ENCODE measurements at regions not wholly inside any gene's neighbourhood (a gene's known extent, or its start where the extent isn't known, plus 50 kb on each side); places are given as distances from the start of the nearest gene placed in this dataset.

DNA sequence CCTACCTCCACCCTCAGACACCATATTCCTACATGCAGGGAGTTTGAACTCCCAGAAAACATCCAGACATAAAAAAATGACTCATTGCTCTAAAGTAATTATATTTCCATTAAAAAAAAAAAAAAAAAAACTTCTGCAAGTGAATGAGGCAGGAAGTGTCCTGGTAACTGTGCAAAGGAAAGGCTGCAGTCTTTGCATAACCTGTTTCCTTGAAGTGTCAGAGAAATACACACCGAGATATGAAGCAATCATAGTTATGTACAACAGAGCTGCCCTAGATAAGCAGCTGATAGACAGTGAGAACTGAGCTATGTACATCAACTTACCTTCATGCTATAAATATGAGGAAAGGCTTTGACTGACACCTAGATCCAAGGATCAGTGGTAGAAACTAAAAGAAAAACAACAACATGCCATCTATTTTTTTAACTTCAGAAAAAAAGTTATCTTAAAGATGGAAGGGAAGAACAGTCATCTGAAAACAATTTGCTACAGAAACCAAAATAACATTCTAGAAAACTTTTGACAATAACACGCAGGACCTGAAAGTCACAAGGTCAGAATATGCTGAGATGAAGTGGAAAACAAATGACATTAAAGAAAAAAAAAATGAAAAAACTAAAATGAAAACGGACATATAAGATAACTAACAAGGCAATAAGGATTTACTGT, 263.2 kb downstream of the SEC23A start:
- no peak for DNase-seq

DNA sequence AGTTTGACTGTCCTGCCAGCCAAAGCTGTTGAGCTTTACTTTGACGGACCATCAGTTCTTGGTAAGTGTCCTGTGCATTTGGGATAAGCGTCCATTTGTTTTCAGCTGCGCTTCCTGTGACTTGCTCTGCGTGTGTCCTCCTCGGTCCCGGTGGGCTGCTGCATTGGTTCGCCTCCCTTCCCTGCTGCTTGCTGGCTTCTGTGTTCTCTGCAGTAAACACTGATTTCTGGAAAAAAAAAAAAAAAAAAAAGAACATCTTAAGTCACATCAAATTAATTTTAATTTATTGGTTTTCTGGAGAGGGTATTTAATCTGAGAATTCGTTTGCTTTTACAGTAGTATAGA, 264.1 kb downstream of the SEC23A start:
- no peak for DNase-seq

GRCh38 chr14:38838049-38838978, 264.7 kb downstream of the SEC23A start:
- DNase-seq = no peak

DNA sequence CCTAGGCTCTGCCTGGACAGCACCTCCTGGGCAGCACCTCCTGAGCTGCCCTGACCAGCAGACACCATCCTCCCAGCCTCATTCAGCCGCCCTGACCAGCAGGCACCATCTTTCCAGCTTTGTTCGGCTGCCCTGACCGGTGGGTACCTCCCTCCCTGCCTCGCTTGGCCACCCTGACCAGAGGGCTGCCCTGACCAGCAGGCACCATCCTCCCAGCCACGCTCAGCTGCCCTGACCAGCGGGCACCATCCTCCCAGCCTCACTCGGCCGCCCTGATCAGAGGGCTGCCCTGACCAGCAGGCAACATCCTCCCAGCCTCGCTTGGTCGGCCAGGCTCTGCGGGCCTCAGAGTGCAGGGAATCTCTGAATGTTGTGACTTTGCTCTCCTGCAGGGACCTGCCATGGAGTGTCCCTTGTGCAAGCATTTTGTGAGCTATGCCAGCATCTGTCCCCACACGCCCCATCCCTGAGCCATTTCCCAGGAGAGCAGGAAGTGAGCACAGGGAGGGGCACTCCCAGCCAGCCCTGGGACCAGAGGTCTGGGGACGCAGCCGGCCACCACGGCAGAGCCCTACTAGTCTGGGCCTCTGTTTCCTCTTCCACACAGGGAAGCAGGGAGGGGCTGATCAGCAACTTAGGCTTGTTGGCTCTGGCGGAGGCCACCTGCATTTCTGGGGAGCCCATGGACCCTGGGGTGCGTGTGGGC, 265.5 kb downstream of the SEC23A start:
- no peak for DNase-seq

DNA sequence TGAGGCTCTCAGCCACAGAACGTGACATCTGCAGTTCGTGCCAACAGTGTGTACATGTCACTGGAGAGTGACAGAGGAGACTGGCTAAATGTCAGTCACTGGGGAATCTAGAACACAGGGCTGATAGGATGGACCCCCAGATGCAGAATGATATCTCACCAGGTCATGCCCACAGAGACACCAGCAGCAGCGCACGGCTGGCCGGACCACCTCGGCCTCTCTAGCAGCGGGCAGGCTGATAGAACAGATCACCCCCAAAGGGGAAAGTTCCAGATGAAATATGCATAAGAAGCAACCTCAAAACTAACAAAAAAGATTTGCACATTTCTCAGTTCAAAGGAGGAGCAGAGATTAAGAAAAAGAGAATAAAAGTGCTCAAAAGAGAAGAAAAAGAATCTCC, 266.5 kb downstream of the SEC23A start:
- DNase-seq = no peak

DNA sequence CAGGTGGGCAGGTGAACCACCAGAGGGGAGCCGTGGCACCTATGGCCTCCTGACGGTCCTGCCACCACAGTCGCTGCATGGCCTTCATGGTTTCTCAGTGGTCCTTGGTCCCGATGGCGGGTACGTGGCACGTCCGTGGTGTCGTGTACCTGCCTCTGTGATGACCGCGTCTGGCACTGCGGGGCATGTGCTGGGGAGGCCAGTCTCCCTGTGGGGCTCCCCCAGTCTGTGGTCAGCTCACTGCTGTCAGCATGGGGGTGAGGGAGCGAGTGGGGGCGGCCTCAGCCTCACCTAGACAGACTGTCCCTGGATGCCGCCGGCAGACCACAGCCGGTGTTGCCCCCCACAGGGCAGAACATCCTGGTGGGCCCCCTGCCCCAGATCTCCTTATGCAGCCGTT, 267.2 kb downstream of the SEC23A start:
- no peak for DNase-seq

- DNase-seq = no peak
These were observed 274.7 kb downstream of the SEC23A start for GRCh38 chr14:38828183-38828827.

DNA sequence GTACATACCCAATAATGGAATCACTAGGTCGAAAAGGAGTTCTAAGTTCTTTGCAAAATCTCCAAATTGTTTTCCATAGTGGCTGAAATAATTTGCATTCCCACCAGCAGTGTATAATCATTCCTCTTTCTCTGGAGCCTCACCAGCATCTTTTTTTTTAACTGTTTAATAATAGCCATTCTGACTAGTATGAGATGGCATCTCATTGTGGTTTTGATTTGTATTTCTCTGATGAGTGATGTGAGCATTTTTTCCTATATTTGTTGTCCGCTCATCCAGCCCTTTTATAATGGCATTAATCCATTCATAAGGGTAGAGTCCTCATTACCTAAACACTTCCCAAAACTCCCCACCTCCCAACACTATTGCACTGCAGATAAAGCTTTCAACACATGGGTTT, 278.3 kb downstream of the SEC23A start:
- no peak for DNase-seq

DNA sequence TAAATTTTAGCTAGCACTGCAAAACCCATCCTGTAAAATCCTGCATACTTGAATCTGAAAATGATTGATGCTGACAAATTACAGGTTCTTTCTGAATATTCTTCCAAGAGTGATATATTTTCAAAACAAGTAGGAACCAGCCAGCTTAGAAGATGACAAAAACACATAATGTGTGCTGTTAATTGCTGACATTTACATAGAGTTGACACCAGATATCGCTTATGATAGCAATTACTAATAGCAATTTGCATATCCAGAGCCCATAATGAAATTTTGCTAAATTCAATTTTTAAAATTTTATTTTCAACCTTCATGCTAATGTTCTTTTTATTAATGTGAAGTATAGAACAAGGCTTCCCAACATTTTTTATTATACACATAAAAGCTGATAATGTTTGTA, 284.5 kb downstream of the SEC23A start:
- DNase-seq = no peak

GRCh38 chr14:38808734-38809455, 294.1 kb downstream of the SEC23A start:
- DNase-seq = no peak

GRCh38 chr14:38799671-38800070, 303.4 kb downstream of the SEC23A start:
- no peak for DNase-seq

DNA sequence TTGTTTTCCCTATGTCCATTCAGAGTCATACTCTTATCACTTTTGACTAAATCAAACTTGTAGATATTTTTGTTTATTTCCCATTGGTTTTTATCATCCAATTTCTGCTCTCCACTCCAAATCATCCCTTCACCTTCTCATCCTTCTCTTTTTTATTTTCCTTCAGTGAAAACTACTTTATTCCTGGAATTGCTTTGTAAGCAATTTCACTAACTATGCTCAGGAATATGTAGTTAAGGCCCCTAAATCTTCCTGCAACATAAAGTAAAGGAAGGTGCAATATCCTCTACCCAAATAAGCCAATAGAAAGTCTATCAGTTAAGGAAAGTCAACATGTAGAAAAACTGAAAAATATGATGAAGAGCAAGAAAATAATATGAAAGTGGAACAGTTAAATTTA, 308.4 kb downstream of the SEC23A start:
- DNase-seq = no peak

DNA sequence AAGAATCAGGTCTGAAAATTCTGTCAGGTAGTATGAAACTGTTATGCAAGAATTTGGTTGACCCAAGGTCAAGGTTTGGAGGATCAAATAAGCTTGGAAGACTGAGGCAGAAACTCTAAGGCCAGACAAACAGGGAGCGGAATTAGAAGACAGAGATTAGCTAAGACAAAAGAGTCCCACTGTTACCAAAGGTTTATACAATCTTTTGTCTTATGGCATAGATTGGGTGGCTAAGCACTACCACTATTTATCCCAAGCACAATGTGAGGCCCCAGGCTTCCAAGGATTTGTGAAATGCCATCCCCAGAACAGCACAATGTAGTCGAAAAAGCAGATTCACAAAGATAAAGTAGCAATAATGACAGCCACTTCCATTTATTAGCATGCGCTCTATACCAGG, 311.2 kb downstream of the SEC23A start:
- no peak for DNase-seq

- DNase-seq = no peak
These were observed 312.1 kb downstream of the SEC23A start for GRCh38 chr14:38790916-38791315.

- no peak for DNase-seq
These were observed 313.2 kb downstream of the SEC23A start for GRCh38 chr14:38789805-38790204.

DNA sequence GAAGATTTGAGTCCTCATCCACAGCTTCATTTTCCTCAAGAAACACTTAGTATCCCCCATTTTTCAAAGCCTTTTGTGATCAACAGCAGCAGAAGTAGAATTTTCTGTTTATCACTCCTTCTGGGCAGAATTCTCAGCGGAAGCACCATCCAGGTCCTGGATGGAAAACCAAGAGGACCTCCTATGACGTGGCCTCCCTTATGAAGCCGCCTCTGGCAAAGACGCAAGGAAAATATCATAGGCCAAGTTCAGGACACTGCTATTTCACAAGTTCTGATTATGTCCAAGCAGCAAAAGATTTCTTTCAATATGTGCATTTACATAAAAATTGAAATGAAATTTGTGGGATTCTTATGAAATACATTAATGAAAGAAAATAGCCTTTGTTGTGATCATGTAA, 315.0 kb downstream of the SEC23A start:
- no peak for DNase-seq

- DNase-seq = no peak
These were observed 316.1 kb downstream of the SEC23A start for GRCh38 chr14:38786921-38787320.

DNA sequence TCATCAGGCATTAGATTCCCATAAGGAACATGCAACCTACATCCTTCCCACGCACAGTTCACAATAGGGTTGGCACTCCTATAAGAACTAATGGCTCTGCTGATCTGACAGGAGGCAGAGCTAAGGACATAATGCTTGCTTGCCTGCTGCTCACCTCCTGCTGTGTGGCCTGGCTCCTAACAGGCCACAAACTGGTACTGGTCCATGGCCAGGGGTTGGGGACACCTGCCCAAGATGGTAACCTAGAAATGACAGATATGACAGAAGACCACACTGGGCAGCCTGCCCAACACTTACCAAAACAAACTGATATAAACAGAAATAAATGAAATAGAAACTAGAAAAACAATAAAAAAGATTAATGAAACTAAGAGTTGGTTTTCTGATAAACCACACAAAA, 325.6 kb downstream of the SEC23A start:
- no peak for DNase-seq

DNA sequence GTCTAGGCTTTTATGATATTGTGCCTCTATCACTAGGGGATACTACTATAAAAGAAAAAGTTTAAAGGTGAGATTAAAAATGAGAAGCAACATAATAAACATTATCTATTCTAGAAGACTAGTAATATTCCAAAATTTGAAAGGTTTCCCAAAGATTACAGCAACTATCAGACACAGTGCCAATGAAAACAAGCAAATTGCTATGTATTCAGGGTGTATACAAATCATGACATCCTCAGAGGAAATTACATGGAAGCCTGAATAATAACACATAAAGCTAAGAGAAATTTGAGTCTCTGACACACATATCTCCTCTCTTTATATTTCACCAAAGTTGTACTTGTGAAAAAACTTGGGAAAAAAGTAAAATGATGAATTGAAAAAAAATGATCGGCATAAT, 327.0 kb downstream of the SEC23A start:
- no peak for DNase-seq

DNA sequence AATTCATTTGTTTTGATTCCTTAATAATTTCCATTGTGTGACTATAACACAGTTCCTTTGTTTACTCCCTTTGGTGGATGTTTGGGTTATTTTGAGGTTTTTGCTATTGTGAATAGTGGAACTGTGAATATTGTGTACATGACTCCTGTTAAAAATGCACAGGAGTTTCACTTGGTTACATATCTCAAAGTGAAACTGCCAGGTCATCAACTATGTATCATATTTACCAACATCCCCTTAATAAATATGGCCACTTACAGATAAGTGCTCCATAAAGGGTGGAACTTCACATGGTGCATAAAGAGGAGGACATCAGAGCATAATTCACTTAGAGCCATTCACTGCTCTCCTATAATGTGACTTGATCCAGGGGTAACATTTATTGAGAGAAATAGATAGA, 328.9 kb downstream of the SEC23A start:
- no peak for DNase-seq

GRCh38 chr14:38770251-38770650, 332.8 kb downstream of the SEC23A start:
- DNase-seq = no peak

- no peak for DNase-seq
These were observed 340.2 kb downstream of the SEC23A start for GRCh38 chr14:38762845-38763244.

DNA sequence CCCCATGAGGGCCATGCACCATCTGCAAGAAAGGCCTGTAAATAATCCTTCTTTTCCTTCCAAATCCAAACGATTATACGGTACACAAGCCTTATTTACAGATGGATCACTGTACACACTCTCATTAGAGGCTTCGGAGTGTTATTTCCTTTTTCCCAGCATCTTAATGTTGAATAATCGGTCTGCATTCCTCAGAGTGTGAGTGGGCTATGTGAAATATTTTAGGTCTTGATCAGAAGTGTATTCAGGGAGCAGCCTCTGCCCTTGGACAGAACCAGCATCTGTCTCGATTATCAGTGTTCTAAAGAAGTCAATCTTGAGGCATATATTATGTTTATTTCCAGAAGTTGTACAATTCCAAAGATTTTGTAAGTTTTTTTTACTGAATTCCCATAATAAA, 340.6 kb downstream of the SEC23A start:
- no peak for DNase-seq
